ENCODE measurements at regions not wholly inside any gene's neighbourhood (a gene's known extent, or its start where the extent isn't known, plus 50 kb on each side); places are given as distances from the start of the nearest gene placed in this dataset.

GRCh38 chr4:165662341-165662740 is 210.7 kb upstream of the TLL1 start:
- DNase-seq, result no peak
- no peak overlapping the region for H4K8ac ChIP-seq (ENCODE audit: low read depth, low read length)
- H2BK15ac ChIP-seq (replicated peaks; ENCODE audit: low read depth), result no peak overlapping the region
- H3K18ac ChIP-seq (ENCODE audit: low read length), result no peak overlapping the region
- no peaks in the 10 kb centered on the region for H3K79me1 ChIP-seq (ENCODE audit: low read length)
- H2BK120ac ChIP-seq (ENCODE audit: low read depth, low read length), result no peak overlapping the region
- no peak overlapping the region for H3K56ac ChIP-seq (ENCODE audit: low read length)
- no peak overlapping the region for H3K27ac ChIP-seq (ENCODE audit: low read depth, low read length)
- no peak overlapping the region for H3K4me3 ChIP-seq (ENCODE audit: low read length)
- no peak overlapping the region for H4K5ac ChIP-seq (ENCODE audit: low read length)
- no peak overlapping the region for H2BK5ac ChIP-seq (ENCODE audit: low read length)
- no peaks in the 10 kb centered on the region for H3K27me3 ChIP-seq (ENCODE audit: insufficient read depth, low read length, poor library complexity)
- no peak overlapping the region for H2AK5ac ChIP-seq (ENCODE audit: low read length)
- H3K23ac ChIP-seq (ENCODE audit: low read length), result no peak overlapping the region
- H3K4me2 ChIP-seq (ENCODE audit: low read length), result no peak overlapping the region
- H3K4me1 ChIP-seq (ENCODE audit: control insufficient read depth, low read depth, low read length), result no peaks in the 10 kb centered on the region
- no CpG with 5 or more reads among the region's 2 CpGs for WGBS (ENCODE audit: extremely low coverage, insufficient coverage, low lambda C conversion rate)
- no peaks in the 10 kb centered on the region for H3K36me3 ChIP-seq (ENCODE audit: control insufficient read depth, insufficient read depth, low read length)
- H3K9ac ChIP-seq (ENCODE audit: low read length), result no peak overlapping the region
- no peak overlapping the region for H3K4ac ChIP-seq (ENCODE audit: low read depth, low read length)
- no peaks in the 10 kb centered on the region for H3K79me2 ChIP-seq (ENCODE audit: control insufficient read depth, insufficient read depth, low read length)

GRCh38 chr4:165663411-165663810 is 209.6 kb upstream of the TLL1 start:
- H4K8ac ChIP-seq (ENCODE audit: low read depth, low read length), result no peak overlapping the region
- H3K9ac ChIP-seq (ENCODE audit: low read length), result no peak overlapping the region
- no peak overlapping the region for H3K23ac ChIP-seq (ENCODE audit: low read length)
- no peaks in the 10 kb centered on the region for H3K79me2 ChIP-seq (ENCODE audit: control insufficient read depth, insufficient read depth, low read length)
- no peak overlapping the region for H3K4me2 ChIP-seq (ENCODE audit: low read length)
- no peaks in the 10 kb centered on the region for H3K27me3 ChIP-seq (ENCODE audit: insufficient read depth, low read length, poor library complexity)
- H2AK5ac ChIP-seq (ENCODE audit: low read length), result no peak overlapping the region
- no peak overlapping the region for H3K4me3 ChIP-seq (ENCODE audit: low read length)
- no peak overlapping the region for H2BK120ac ChIP-seq (ENCODE audit: low read depth, low read length)
- H3K4ac ChIP-seq (ENCODE audit: low read depth, low read length), result no peak overlapping the region
- H3K27ac ChIP-seq (ENCODE audit: low read depth, low read length), result no peak overlapping the region
- H3K56ac ChIP-seq (ENCODE audit: low read length), result no peak overlapping the region
- peaks cover under 1% of the 10 kb centered on the region for H3K4me1 ChIP-seq (ENCODE audit: control insufficient read depth, low read depth, low read length)
- no peak for DNase-seq
- no peaks in the 10 kb centered on the region for H3K36me3 ChIP-seq (ENCODE audit: control insufficient read depth, insufficient read depth, low read length)
- no peak overlapping the region for H2BK15ac ChIP-seq (replicated peaks; ENCODE audit: low read depth)
- H3K79me1 ChIP-seq (ENCODE audit: low read length), result no peaks in the 10 kb centered on the region
- H2BK5ac ChIP-seq (ENCODE audit: low read length), result no peak overlapping the region
- H3K18ac ChIP-seq (ENCODE audit: low read length), result no peak overlapping the region
- no peak overlapping the region for H4K5ac ChIP-seq (ENCODE audit: low read length)

DNA sequence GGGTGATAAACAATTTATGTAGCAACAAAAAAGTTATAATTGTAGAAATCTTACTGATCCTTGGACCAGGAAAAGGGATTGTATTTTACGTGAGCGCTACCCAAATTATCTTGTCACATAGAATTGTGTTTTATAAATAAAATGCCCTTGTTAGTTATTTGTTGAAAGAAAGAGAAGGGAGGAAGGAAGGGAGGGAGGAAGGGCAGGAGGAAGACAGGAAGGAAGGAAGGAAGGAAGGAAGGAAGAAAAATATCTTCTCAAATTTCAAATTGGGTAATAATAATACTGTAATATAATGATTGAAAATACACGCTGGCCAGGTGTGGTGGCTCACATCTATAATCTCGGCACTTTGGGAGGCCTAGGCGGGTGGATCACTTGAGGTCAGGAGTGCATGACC is 206.2 kb upstream of the TLL1 start:
- Histone ChIP-seq H2BK5ac (ENCODE audit: low read length) (no peak overlapping the region), H3K56ac (ENCODE audit: low read length) (no peak overlapping the region), H2BK15ac (replicated peaks; ENCODE audit: low read depth) (no peak overlapping the region), H3K9ac (ENCODE audit: low read length) (no peak overlapping the region), H4K5ac (ENCODE audit: low read length) (no peak overlapping the region), H3K79me2 (ENCODE audit: control insufficient read depth, insufficient read depth, low read length) (no peaks in the 10 kb centered on the region), H3K79me1 (ENCODE audit: low read length) (no peaks in the 10 kb centered on the region), H3K4me2 (ENCODE audit: low read length) (no peak overlapping the region), H4K8ac (ENCODE audit: low read depth, low read length) (no peak overlapping the region), H3K4me1 (ENCODE audit: control insufficient read depth, low read depth, low read length) (peaks cover 2% of the 10 kb centered on the region), H3K4me3 (ENCODE audit: low read length) (no peak overlapping the region), H3K27ac (ENCODE audit: low read depth, low read length) (no peak overlapping the region), H3K4ac (ENCODE audit: low read depth, low read length) (no peak overlapping the region), H3K36me3 (ENCODE audit: control insufficient read depth, insufficient read depth, low read length) (no peaks in the 10 kb centered on the region), H2BK120ac (ENCODE audit: low read depth, low read length) (no peak overlapping the region), H3K18ac (ENCODE audit: low read length) (no peak overlapping the region), H2AK5ac (ENCODE audit: low read length) (no peak overlapping the region), H3K23ac (ENCODE audit: low read length) (no peak overlapping the region), H3K27me3 (ENCODE audit: insufficient read depth, low read length, poor library complexity) (no peaks in the 10 kb centered on the region)
- no peak for DNase-seq
- no CpG with 5 or more reads among the region's 5 CpGs for WGBS (ENCODE audit: extremely low coverage, insufficient coverage, low lambda C conversion rate)

DNA sequence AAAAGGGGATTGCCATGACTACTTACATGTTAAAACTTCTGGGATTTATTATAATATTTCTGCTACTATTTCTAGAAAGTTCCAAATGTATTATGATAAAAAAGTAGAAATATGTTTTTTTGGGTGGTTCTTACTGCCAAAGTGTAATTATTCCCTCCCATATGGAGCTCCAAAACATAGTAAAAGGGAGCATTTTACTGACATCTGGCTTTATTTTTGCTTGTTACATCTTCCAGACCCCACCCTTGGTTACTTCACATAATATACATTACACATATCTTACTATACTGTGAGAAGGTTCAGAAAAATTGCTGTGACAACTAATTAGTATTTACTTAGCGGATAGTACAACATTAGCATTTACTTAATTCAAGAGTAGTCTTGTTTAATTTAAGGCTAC is 205.1 kb upstream of the TLL1 start:
- H3K18ac ChIP-seq (ENCODE audit: low read length), result no peak overlapping the region
- no peak overlapping the region for H2AK5ac ChIP-seq (ENCODE audit: low read length)
- WGBS (ENCODE audit: extremely low coverage, insufficient coverage, low lambda C conversion rate), result no CpG with 5 or more reads among the region's 1 CpG
- no peaks in the 10 kb centered on the region for H3K79me1 ChIP-seq (ENCODE audit: low read length)
- H3K79me2 ChIP-seq (ENCODE audit: control insufficient read depth, insufficient read depth, low read length), result no peaks in the 10 kb centered on the region
- H3K56ac ChIP-seq (ENCODE audit: low read length), result no peak overlapping the region
- H4K5ac ChIP-seq (ENCODE audit: low read length), result no peak overlapping the region
- no peak overlapping the region for H2BK120ac ChIP-seq (ENCODE audit: low read depth, low read length)
- H3K9ac ChIP-seq (ENCODE audit: low read length), result no peak overlapping the region
- no peak for DNase-seq
- H3K4ac ChIP-seq (ENCODE audit: low read depth, low read length), result no peak overlapping the region
- no peak overlapping the region for H3K4me2 ChIP-seq (ENCODE audit: low read length)
- H3K27me3 ChIP-seq (ENCODE audit: insufficient read depth, low read length, poor library complexity), result no peaks in the 10 kb centered on the region
- H2BK15ac ChIP-seq (replicated peaks; ENCODE audit: low read depth), result no peak overlapping the region
- no peak overlapping the region for H3K4me3 ChIP-seq (ENCODE audit: low read length)
- H3K27ac ChIP-seq (ENCODE audit: low read depth, low read length), result no peak overlapping the region
- no peak overlapping the region for H2BK5ac ChIP-seq (ENCODE audit: low read length)
- peaks cover 2% of the 10 kb centered on the region for H3K4me1 ChIP-seq (ENCODE audit: control insufficient read depth, low read depth, low read length)
- H4K8ac ChIP-seq (ENCODE audit: low read depth, low read length), result no peak overlapping the region
- H3K23ac ChIP-seq (ENCODE audit: low read length), result no peak overlapping the region
- no peaks in the 10 kb centered on the region for H3K36me3 ChIP-seq (ENCODE audit: control insufficient read depth, insufficient read depth, low read length)

DNA sequence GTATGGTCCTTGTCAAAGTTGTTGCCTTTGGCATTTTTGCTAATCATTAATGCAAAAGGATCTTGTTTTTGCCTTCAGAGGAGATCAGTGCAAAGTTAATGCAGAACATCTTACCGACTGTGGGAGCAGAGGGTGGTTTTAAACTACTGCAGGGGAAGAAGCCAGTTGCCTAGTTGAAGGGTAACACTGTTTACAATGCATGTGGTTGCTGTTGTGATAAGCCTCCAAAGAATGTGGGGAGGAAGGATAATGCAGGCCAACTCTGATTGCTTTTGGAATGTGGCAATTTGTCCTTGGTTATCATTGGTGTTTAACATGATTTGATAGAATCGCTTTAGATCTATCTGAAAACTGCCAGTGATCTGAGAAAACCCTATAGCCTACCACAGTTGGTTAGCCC is 204.3 kb upstream of the TLL1 start:
- no peak overlapping the region for H2AK5ac ChIP-seq (ENCODE audit: low read length)
- DNase-seq, result peak; percentile 96
- no peak overlapping the region for H3K23ac ChIP-seq (ENCODE audit: low read length)
- no peak overlapping the region for H3K4me2 ChIP-seq (ENCODE audit: low read length)
- no peak overlapping the region for H3K56ac ChIP-seq (ENCODE audit: low read length)
- no peak overlapping the region for H2BK15ac ChIP-seq (replicated peaks; ENCODE audit: low read depth)
- no peaks in the 10 kb centered on the region for H3K79me2 ChIP-seq (ENCODE audit: control insufficient read depth, insufficient read depth, low read length)
- H2BK5ac ChIP-seq (ENCODE audit: low read length), result no peak overlapping the region
- H3K18ac ChIP-seq (ENCODE audit: low read length), result no peak overlapping the region
- H2BK120ac ChIP-seq (ENCODE audit: low read depth, low read length), result no peak overlapping the region
- H3K79me1 ChIP-seq (ENCODE audit: low read length), result no peaks in the 10 kb centered on the region
- no peaks in the 10 kb centered on the region for H3K27me3 ChIP-seq (ENCODE audit: insufficient read depth, low read length, poor library complexity)
- H4K5ac ChIP-seq (ENCODE audit: low read length), result no peak overlapping the region
- H3K9ac ChIP-seq (ENCODE audit: low read length), result no peak overlapping the region
- no peak overlapping the region for H3K4ac ChIP-seq (ENCODE audit: low read depth, low read length)
- no peaks in the 10 kb centered on the region for H3K36me3 ChIP-seq (ENCODE audit: control insufficient read depth, insufficient read depth, low read length)
- no CpG with 5 or more reads among the region's 2 CpGs for WGBS (ENCODE audit: extremely low coverage, insufficient coverage, low lambda C conversion rate)
- H3K4me3 ChIP-seq (ENCODE audit: low read length), result no peak overlapping the region
- no peak overlapping the region for H3K27ac ChIP-seq (ENCODE audit: low read depth, low read length)
- peaks cover 2% of the 10 kb centered on the region for H3K4me1 ChIP-seq (ENCODE audit: control insufficient read depth, low read depth, low read length)
- H4K8ac ChIP-seq (ENCODE audit: low read depth, low read length), result no peak overlapping the region

DNA sequence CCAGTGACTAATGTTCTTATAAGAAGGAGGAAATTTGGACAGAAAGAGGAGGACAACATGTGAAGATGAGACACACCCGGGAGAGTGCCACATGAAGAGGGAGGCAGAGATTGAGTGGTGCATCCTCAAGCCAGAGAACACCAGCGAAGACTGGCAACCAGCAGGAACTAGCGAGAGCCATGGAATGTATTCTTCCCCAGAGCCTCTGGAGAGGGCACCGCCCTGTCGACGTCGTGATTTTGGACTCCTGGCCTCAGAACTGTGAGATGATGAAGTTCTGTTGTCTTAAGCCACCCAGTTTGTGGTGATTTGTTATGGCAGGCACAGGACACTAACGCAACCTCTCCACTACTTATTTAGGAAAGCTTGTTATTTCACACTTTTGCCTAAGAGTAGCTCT is 196.0 kb upstream of the TLL1 start:
- WGBS (ENCODE audit: extremely low coverage, insufficient coverage, low lambda C conversion rate), result no CpG with 5 or more reads among the region's 8 CpGs
- DNase-seq, result no peak
- no peak overlapping the region for H3K56ac ChIP-seq (ENCODE audit: low read length)
- H3K23ac ChIP-seq (ENCODE audit: low read length), result no peak overlapping the region
- no peaks in the 10 kb centered on the region for H3K79me2 ChIP-seq (ENCODE audit: control insufficient read depth, insufficient read depth, low read length)
- no peak overlapping the region for H3K9ac ChIP-seq (ENCODE audit: low read length)
- no peak overlapping the region for H2BK15ac ChIP-seq (replicated peaks; ENCODE audit: low read depth)
- H3K27ac ChIP-seq (ENCODE audit: low read depth, low read length), result no peak overlapping the region
- no peaks in the 10 kb centered on the region for H3K27me3 ChIP-seq (ENCODE audit: insufficient read depth, low read length, poor library complexity)
- H3K4me3 ChIP-seq (ENCODE audit: low read length), result no peak overlapping the region
- H2BK5ac ChIP-seq (ENCODE audit: low read length), result no peak overlapping the region
- no peak overlapping the region for H4K8ac ChIP-seq (ENCODE audit: low read depth, low read length)
- no peaks in the 10 kb centered on the region for H3K4me1 ChIP-seq (ENCODE audit: control insufficient read depth, low read depth, low read length)
- H3K36me3 ChIP-seq (ENCODE audit: control insufficient read depth, insufficient read depth, low read length), result no peaks in the 10 kb centered on the region
- H2BK120ac ChIP-seq (ENCODE audit: low read depth, low read length), result no peak overlapping the region
- no peaks in the 10 kb centered on the region for H3K79me1 ChIP-seq (ENCODE audit: low read length)
- H2AK5ac ChIP-seq (ENCODE audit: low read length), result no peak overlapping the region
- H3K4ac ChIP-seq (ENCODE audit: low read depth, low read length), result no peak overlapping the region
- H4K5ac ChIP-seq (ENCODE audit: low read length), result no peak overlapping the region
- no peak overlapping the region for H3K4me2 ChIP-seq (ENCODE audit: low read length)
- H3K18ac ChIP-seq (ENCODE audit: low read length), result no peak overlapping the region
